ENCODE measurements at regions not wholly inside any gene's neighbourhood (a gene's known extent, or its start where the extent isn't known, plus 50 kb on each side); places are given as distances from the start of the nearest gene placed in this dataset.

- H3K27me3 ChIP-seq (ENCODE audit: control insufficient read depth in 1 of 2, insufficient read depth in 2 of 2, low read length in 2 of 2) = no peaks in the 10 kb centered on the region
- H3K9me3 ChIP-seq (ENCODE audit: control insufficient read depth in 2 of 2, low read length in 2 of 2) = peaks cover 3 to 6% of the 10 kb centered on the region in 2 donors
- H3K4me1 ChIP-seq (ENCODE audit: control insufficient read depth, insufficient read depth, low read length) = no peaks in the 10 kb centered on the region
- H3K9ac ChIP-seq (ENCODE audit: low read length in 2 of 2) = no peak overlapping the region
- no peaks in the 10 kb centered on the region for H3K36me3 ChIP-seq (ENCODE audit: control insufficient read depth in 2 of 2, insufficient read depth in 2 of 2, low read length in 2 of 2)
- no peak overlapping the region for H3K27ac ChIP-seq (ENCODE audit: low read length)
- H3K4me3 ChIP-seq (ENCODE audit: low read length in 2 of 2) = no peak overlapping the region
Measured at GRCh38 chr11:92123540-92123939, 101.1 kb upstream of the FAT3 start.

- Histone ChIP-seq H3K9me3 (ENCODE audit: control insufficient read depth in 2 of 2, low read length in 2 of 2) (peaks cover 3 to 6% of the 10 kb centered on the region in 2 donors), H3K27ac (ENCODE audit: low read length) (no peak overlapping the region), H3K9ac (ENCODE audit: low read length in 2 of 2) (no peak overlapping the region), H3K4me3 (ENCODE audit: low read length in 2 of 2) (no peak overlapping the region), H3K27me3 (ENCODE audit: control insufficient read depth in 1 of 2, insufficient read depth in 2 of 2, low read length in 2 of 2) (no peaks in the 10 kb centered on the region), H3K36me3 (ENCODE audit: control insufficient read depth in 2 of 2, insufficient read depth in 2 of 2, low read length in 2 of 2) (no peaks in the 10 kb centered on the region), H3K4me1 (ENCODE audit: control insufficient read depth, insufficient read depth, low read length) (no peaks in the 10 kb centered on the region)
Measured at GRCh38 chr11:92122561-92122960, 102.1 kb upstream of the FAT3 start.

GRCh38 chr11:92111287-92111686 is 113.3 kb upstream of the FAT3 start:
- Histone ChIP-seq H3K36me3 (ENCODE audit: control insufficient read depth in 2 of 2, insufficient read depth in 2 of 2, low read length in 2 of 2) (no peaks in the 10 kb centered on the region), H3K9ac (ENCODE audit: low read length in 2 of 2) (no peak overlapping the region), H3K4me3 (ENCODE audit: low read length in 2 of 2) (no peak overlapping the region), H3K27me3 (ENCODE audit: control insufficient read depth in 1 of 2, insufficient read depth in 2 of 2, low read length in 2 of 2) (peaks cover 0 to 2% of the 10 kb centered on the region in 2 donors), H3K27ac (ENCODE audit: low read length) (no peak overlapping the region), H3K9me3 (ENCODE audit: control insufficient read depth in 2 of 2, low read length in 2 of 2) (peaks cover 8 to 9% of the 10 kb centered on the region in 2 donors), H3K4me1 (ENCODE audit: control insufficient read depth, insufficient read depth, low read length) (no peaks in the 10 kb centered on the region)

GRCh38 chr11:92109466-92109865 is 115.2 kb upstream of the FAT3 start:
- Histone ChIP-seq H3K4me1 (ENCODE audit: control insufficient read depth, insufficient read depth, low read length) (no peaks in the 10 kb centered on the region), H3K36me3 (ENCODE audit: control insufficient read depth in 2 of 2, insufficient read depth in 2 of 2, low read length in 2 of 2) (no peaks in the 10 kb centered on the region), H3K27me3 (ENCODE audit: control insufficient read depth in 1 of 2, insufficient read depth in 2 of 2, low read length in 2 of 2) (peaks cover 0 to 2% of the 10 kb centered on the region in 2 donors), H3K27ac (ENCODE audit: low read length) (no peak overlapping the region), H3K9me3 (ENCODE audit: control insufficient read depth in 2 of 2, low read length in 2 of 2) (peaks cover 8 to 9% of the 10 kb centered on the region in 2 donors), H3K4me3 (ENCODE audit: low read length in 2 of 2) (no peak overlapping the region), H3K9ac (ENCODE audit: low read length in 2 of 2) (no peak overlapping the region)

GRCh38 chr11:92107331-92107730 is 117.3 kb upstream of the FAT3 start:
- H3K36me3 ChIP-seq (ENCODE audit: control insufficient read depth in 2 of 2, insufficient read depth in 2 of 2, low read length in 2 of 2) = no peaks in the 10 kb centered on the region
- H3K4me1 ChIP-seq (ENCODE audit: control insufficient read depth, insufficient read depth, low read length) = no peaks in the 10 kb centered on the region
- peaks cover 0 to 6% of the 10 kb centered on the region in 2 donors for H3K9me3 ChIP-seq (ENCODE audit: control insufficient read depth in 2 of 2, low read length in 2 of 2)
- H3K27ac ChIP-seq (ENCODE audit: low read length) = no peak overlapping the region
- H3K27me3 ChIP-seq (ENCODE audit: control insufficient read depth in 1 of 2, insufficient read depth in 2 of 2, low read length in 2 of 2) = peaks cover 0 to 2% of the 10 kb centered on the region in 2 donors
- H3K9ac ChIP-seq (ENCODE audit: low read length in 2 of 2) = no peak overlapping the region
- no peak overlapping the region for H3K4me3 ChIP-seq (ENCODE audit: low read length in 2 of 2)

GRCh38 chr11:92104349-92104748 is 120.3 kb upstream of the FAT3 start:
- Histone ChIP-seq H3K27me3 (ENCODE audit: control insufficient read depth in 1 of 2, insufficient read depth in 2 of 2, low read length in 2 of 2) (no peaks in the 10 kb centered on the region), H3K27ac (ENCODE audit: low read length) (no peak overlapping the region), H3K4me1 (ENCODE audit: control insufficient read depth, insufficient read depth, low read length) (no peaks in the 10 kb centered on the region), H3K4me3 (ENCODE audit: low read length in 2 of 2) (no peak overlapping the region), H3K9me3 (ENCODE audit: control insufficient read depth in 2 of 2, low read length in 2 of 2) (no peaks in the 10 kb centered on the region), H3K36me3 (ENCODE audit: control insufficient read depth in 2 of 2, insufficient read depth in 2 of 2, low read length in 2 of 2) (no peaks in the 10 kb centered on the region), H3K9ac (ENCODE audit: low read length in 2 of 2) (no peak overlapping the region)

GRCh38 chr11:92101920-92102319 is 122.7 kb upstream of the FAT3 start:
- no peak overlapping the region for H3K4me3 ChIP-seq (ENCODE audit: low read length in 2 of 2)
- H3K36me3 ChIP-seq (ENCODE audit: control insufficient read depth in 2 of 2, insufficient read depth in 2 of 2, low read length in 2 of 2) = no peaks in the 10 kb centered on the region
- H3K27ac ChIP-seq (ENCODE audit: low read length) = no peak overlapping the region
- no peaks in the 10 kb centered on the region for H3K27me3 ChIP-seq (ENCODE audit: control insufficient read depth in 1 of 2, insufficient read depth in 2 of 2, low read length in 2 of 2)
- H3K9me3 ChIP-seq (ENCODE audit: control insufficient read depth in 2 of 2, low read length in 2 of 2) = no peaks in the 10 kb centered on the region
- no peaks in the 10 kb centered on the region for H3K4me1 ChIP-seq (ENCODE audit: control insufficient read depth, insufficient read depth, low read length)
- H3K9ac ChIP-seq (ENCODE audit: low read length in 2 of 2) = no peak overlapping the region

GRCh38 chr11:92099183-92099582 is 125.4 kb upstream of the FAT3 start:
- Histone ChIP-seq H3K27ac (ENCODE audit: low read length) (no peak overlapping the region), H3K27me3 (ENCODE audit: control insufficient read depth in 1 of 2, insufficient read depth in 2 of 2, low read length in 2 of 2) (no peaks in the 10 kb centered on the region), H3K36me3 (ENCODE audit: control insufficient read depth in 2 of 2, insufficient read depth in 2 of 2, low read length in 2 of 2) (no peaks in the 10 kb centered on the region), H3K4me1 (ENCODE audit: control insufficient read depth, insufficient read depth, low read length) (no peaks in the 10 kb centered on the region), H3K9me3 (ENCODE audit: control insufficient read depth in 2 of 2, low read length in 2 of 2) (no peaks in the 10 kb centered on the region), H3K9ac (ENCODE audit: low read length in 2 of 2) (no peak overlapping the region), H3K4me3 (ENCODE audit: low read length in 2 of 2) (no peak overlapping the region)

GRCh38 chr11:92098172-92098571 is 126.4 kb upstream of the FAT3 start:
- H3K27me3 ChIP-seq (ENCODE audit: control insufficient read depth in 1 of 2, insufficient read depth in 2 of 2, low read length in 2 of 2) = no peaks in the 10 kb centered on the region
- no peaks in the 10 kb centered on the region for H3K9me3 ChIP-seq (ENCODE audit: control insufficient read depth in 2 of 2, low read length in 2 of 2)
- no peak overlapping the region for H3K4me3 ChIP-seq (ENCODE audit: low read length in 2 of 2)
- no peak overlapping the region for H3K27ac ChIP-seq (ENCODE audit: low read length)
- H3K9ac ChIP-seq (ENCODE audit: low read length in 2 of 2) = no peak overlapping the region
- no peaks in the 10 kb centered on the region for H3K36me3 ChIP-seq (ENCODE audit: control insufficient read depth in 2 of 2, insufficient read depth in 2 of 2, low read length in 2 of 2)
- H3K4me1 ChIP-seq (ENCODE audit: control insufficient read depth, insufficient read depth, low read length) = no peaks in the 10 kb centered on the region

GRCh38 chr11:92087725-92088537 is 136.7 kb upstream of the FAT3 start:
- Histone ChIP-seq H3K4me3 (ENCODE audit: low read length in 2 of 2) (no peak overlapping the region), H3K36me3 (ENCODE audit: control insufficient read depth in 2 of 2, insufficient read depth in 2 of 2, low read length in 2 of 2) (no peaks in the 10 kb centered on the region), H3K9me3 (ENCODE audit: control insufficient read depth in 2 of 2, low read length in 2 of 2) (no peaks in the 10 kb centered on the region), H3K27me3 (ENCODE audit: control insufficient read depth in 1 of 2, insufficient read depth in 2 of 2, low read length in 2 of 2) (no peaks in the 10 kb centered on the region), H3K4me1 (ENCODE audit: control insufficient read depth, insufficient read depth, low read length) (no peaks in the 10 kb centered on the region), H3K27ac (ENCODE audit: low read length) (no peak overlapping the region), H3K9ac (ENCODE audit: low read length in 2 of 2) (no peak overlapping the region)

- no peaks in the 10 kb centered on the region for H3K36me3 ChIP-seq (ENCODE audit: control insufficient read depth in 2 of 2, insufficient read depth in 2 of 2, low read length in 2 of 2)
- no peak overlapping the region for H3K27ac ChIP-seq (ENCODE audit: low read length)
- no peak overlapping the region for H3K9ac ChIP-seq (ENCODE audit: low read length in 2 of 2)
- H3K4me1 ChIP-seq (ENCODE audit: control insufficient read depth, insufficient read depth, low read length) = no peaks in the 10 kb centered on the region
- no peaks in the 10 kb centered on the region for H3K27me3 ChIP-seq (ENCODE audit: control insufficient read depth in 1 of 2, insufficient read depth in 2 of 2, low read length in 2 of 2)
- no peaks in the 10 kb centered on the region for H3K9me3 ChIP-seq (ENCODE audit: control insufficient read depth in 2 of 2, low read length in 2 of 2)
- no peak overlapping the region for H3K4me3 ChIP-seq (ENCODE audit: low read length in 2 of 2)
Measured at GRCh38 chr11:92083123-92083522, 141.5 kb upstream of the FAT3 start.

Measured in stomach smooth muscle (tissue), 2 donors.